GM12865 (cell line): ENCODE measurements at regions not wholly inside any gene's neighbourhood (a gene's known extent, or its start where the extent isn't known, plus 50 kb on each side); places are given as distances from the start of the nearest gene placed in this dataset.
A peak's percentile ranks its signal among the peaks of the same experiment; 100 is the strongest.

Source experiments
- DNase-seq: peaks from one replicate; pipeline ENCODE4 v3.0.0; 2010; ENCODE audit warnings: low read depth
- H3K4me3 ChIP-seq: 2 replicates; pipeline ENCODE4 v1.5.1; 2011; ENCODE audit warnings: mild to moderate bottlenecking, low read depth, low read length, control low read depth
- TF ChIP-seq, protein P1 (sequence below): IDR thresholded peaks from 2 replicates; pipeline ENCODE4 v1.5.1; 2011; ENCODE audit warnings: low read length, control low read depth, low read depth, inconsistent platforms; ENCODE audit not compliant: insufficient read depth; ENCODE audit errors: missing control alignments

DNA sequence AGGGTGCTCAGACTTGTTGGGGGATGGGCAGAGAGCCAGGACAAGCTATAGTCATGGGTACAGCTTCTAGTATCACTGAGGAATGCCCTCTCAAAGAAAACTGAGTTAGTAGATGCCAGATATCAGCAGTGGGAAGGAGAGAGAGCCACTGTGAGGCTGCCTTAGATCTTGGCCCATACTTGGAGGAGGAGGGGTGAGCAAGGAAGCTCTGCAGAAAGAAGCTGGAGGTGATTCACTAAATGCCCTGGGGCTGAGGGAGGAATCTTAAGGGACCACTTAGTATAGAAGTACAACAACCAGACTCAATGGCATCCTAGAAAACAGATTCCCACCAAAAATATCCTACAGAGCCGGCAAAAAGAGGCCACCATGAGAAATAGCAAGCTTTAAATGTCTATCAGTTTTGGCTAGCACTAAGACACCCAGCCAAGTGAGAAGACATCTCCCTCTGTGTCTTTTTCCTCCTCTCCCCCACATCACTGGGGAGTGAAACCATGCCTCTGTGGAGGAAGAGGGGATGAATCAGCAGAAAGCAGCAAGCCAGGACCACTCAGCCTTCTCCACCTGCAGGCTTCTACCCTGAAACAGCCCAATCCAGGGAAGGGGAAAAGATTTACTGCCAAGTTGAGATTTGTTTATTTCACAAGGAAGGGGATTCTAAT is 282.5 kb upstream of the STT3B start:
- DNase-seq, result peak; percentile 31
- TF ChIP-seq, protein P1, sequence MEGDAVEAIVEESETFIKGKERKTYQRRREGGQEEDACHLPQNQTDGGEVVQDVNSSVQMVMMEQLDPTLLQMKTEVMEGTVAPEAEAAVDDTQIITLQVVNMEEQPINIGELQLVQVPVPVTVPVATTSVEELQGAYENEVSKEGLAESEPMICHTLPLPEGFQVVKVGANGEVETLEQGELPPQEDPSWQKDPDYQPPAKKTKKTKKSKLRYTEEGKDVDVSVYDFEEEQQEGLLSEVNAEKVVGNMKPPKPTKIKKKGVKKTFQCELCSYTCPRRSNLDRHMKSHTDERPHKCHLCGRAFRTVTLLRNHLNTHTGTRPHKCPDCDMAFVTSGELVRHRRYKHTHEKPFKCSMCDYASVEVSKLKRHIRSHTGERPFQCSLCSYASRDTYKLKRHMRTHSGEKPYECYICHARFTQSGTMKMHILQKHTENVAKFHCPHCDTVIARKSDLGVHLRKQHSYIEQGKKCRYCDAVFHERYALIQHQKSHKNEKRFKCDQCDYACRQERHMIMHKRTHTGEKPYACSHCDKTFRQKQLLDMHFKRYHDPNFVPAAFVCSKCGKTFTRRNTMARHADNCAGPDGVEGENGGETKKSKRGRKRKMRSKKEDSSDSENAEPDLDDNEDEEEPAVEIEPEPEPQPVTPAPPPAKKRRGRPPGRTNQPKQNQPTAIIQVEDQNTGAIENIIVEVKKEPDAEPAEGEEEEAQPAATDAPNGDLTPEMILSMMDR, result no peak
- H3K4me3 ChIP-seq, result peak overlapping the region; percentile 18; the same call in 1 of the 2 replicates

DNA sequence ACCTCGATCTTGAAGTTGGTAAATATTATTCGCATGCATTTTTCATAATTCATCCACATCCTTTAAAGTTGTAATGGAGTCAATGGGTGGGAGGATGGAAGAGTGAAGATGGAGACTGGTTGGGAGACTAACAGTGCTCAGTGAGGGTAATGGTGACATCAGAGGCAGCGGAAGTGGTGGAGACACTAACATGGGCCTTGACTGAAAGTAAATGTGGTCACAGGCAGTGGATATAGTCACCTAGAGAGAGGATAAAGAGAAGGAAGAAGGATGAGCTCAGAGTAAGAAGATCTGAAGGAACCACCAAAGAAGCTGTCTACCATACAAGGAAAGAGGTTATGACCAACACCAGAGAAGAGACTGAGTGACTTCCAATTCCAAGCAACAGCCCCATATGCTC is 281.6 kb upstream of the STT3B start:
- no peak overlapping the region for H3K4me3 ChIP-seq
- TF ChIP-seq, protein P1, result no peak
- DNase-seq, result peak; percentile 45

DNA sequence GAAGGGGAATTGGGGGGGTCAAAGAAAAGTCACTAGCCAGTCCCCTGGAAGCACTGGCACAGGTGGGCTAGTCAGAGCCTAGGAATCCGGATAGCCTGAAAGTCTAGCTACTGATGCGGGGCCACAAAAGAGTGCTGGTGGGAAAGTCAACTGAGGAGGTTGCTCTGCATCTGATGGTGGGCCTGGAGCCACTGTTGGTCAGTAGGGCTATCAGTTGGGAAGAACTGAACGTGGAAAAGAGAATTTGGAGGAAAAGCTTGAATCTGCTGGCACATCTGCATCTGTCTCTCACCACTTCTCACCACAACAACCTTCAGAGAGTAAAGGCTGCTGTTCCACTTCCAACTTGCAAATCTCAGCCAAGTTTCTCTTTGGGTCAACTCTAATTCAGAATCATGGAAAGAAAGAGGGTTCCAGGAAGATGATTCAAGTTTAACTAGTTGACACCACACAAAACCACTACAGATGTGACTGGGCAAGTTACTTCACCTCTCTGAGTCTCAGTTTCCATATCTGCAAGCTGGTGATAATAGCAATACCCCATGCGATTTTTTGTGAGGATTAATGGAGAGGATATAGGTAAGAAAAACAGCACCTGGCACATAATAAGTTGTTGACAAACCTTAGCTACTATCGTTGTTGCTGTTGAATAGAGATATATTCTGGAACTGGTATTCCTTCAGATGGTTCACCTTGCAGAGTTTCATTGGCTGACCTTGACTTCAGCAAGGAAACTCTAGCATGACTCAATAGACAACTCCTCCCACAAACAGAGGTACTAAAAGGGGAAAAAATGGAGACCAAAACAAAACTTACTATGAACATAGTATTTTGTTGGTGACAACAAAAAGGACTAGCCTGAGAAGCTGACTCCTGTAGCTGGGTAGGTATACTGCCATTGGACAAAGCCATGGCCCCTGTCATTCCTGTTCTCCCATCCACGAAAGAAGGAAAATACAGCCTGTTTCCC is 280.2 kb upstream of the STT3B start:
- no peak overlapping the region for H3K4me3 ChIP-seq
- peak; percentile 57 for DNase-seq
- TF ChIP-seq, protein P1, result no peak

DNA sequence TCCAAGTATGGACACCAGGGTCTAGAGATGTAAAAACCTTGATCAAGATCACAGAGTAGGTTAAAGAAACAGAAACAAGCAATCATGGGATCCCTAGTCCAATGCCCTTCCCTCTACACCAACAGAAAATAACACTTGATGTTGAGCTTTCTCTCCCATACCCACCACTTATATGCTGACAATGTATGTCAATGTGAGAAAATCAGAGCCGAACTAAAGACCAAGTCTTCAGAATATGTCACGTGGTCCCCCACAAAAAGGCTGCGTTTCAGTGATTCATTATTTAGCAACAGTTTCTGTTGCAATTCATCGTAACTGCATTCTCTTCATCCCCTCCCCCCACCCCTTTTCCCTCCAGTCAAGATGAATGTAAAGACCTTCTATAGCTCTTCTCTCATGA is 278.9 kb upstream of the STT3B start:
- H3K4me3 ChIP-seq, result no peak overlapping the region
- TF ChIP-seq, protein P1, result no peak
- DNase-seq, result no peak

- no peak overlapping the region for H3K4me3 ChIP-seq
- no peak for DNase-seq
- TF ChIP-seq, protein P1, result no peak
Measured at GRCh38 chr3:31254483-31254882, 278.2 kb upstream of the STT3B start.

DNA sequence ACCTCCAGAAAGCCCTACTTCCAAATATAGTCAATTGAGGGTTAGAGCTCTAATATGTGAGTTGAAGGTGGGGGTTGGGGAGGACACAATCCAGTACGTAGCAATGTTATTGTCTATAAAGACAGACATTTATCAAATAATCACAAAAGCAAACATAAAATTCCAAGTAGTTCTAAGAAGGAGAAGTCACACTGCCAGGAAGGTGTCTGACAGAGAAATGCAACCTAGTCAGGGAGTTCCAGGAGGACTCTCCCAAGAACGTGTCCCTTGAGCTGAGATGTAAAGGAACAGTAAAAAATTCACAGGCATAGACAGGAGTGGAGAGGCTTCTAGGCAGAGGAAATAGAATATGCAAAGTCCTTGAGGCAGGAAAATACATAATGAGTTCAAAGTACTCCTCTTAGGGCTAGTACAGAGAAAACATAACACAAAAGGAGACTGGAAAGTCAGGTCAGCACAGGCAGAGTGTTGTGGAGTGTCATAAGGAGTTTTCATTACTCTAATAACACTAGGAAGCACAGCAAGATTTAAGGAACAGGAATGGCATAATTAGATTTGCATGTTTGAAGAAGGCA is 277.6 kb upstream of the STT3B start:
- no peak for DNase-seq

More for the DNA sequence above, 277.6 kb upstream of the STT3B start:
- TF ChIP-seq, protein P1, result no peak
- no peak overlapping the region for H3K4me3 ChIP-seq
